ENCODE measurements at regions not wholly inside any gene's neighbourhood (a gene's known extent, or its start where the extent isn't known, plus 50 kb on each side); places are given as distances from the start of the nearest gene placed in this dataset.

- TF ChIP-seq CTCF (IDR thresholded peaks at IDR 0.05; ENCODE audit: insufficient read depth, low read length) (no peak), REST (IDR thresholded peaks at IDR 0.05; ENCODE audit: insufficient replicate concordance, low read depth) (no peak), POLR2AphosphoS5 (IDR thresholded peaks at IDR 0.05; ENCODE audit: low read depth) (no peak), SPI1 (IDR thresholded peaks at IDR 0.05; ENCODE audit: borderline replicate concordance, low read depth) (no peak), GABPA (IDR thresholded peaks at IDR 0.05; ENCODE audit: low read depth) (no peak)
These were observed 90.4 kb downstream of the LHX2 start for GRCh38 chr9:124101969-124102345.
